ENCODE measurements at regions not wholly inside any gene's neighbourhood (a gene's known extent, or its start where the extent isn't known, plus 50 kb on each side); places are given as distances from the start of the nearest gene placed in this dataset.
"Not testable (repeated sequence)": the region's sequence is repeated elsewhere in the genome, so short reads cannot be mapped to it uniquely, and the experiment has no call there.

GRCh38 chr10:63675171-63675570 is 154.0 kb downstream of the REEP3 start:
- ATAC-seq = no peak

GRCh38 chr10:63677001-63677400 is 155.8 kb downstream of the REEP3 start:
- no peak for ATAC-seq

GRCh38 chr10:63680545-63680944 is 159.3 kb downstream of the REEP3 start:
- not testable (repeated sequence) for ATAC-seq

- no peak for ATAC-seq
Observed at GRCh38 chr10:63681993-63682697, 160.9 kb downstream of the REEP3 start.

- not testable (repeated sequence) for ATAC-seq
Observed at GRCh38 chr10:63682698-63683052, 161.5 kb downstream of the REEP3 start.

GRCh38 chr10:63683223-63683622 is 162.0 kb downstream of the REEP3 start:
- ATAC-seq = no peak

- no peak for ATAC-seq
Observed at GRCh38 chr10:63683686-63684085, 162.5 kb downstream of the REEP3 start.

- no peak for ATAC-seq
Observed at GRCh38 chr10:63684257-63684936, 163.2 kb downstream of the REEP3 start.

GRCh38 chr10:63689768-63690167 is 168.6 kb downstream of the REEP3 start:
- no peak for ATAC-seq

- ATAC-seq = no peak
Observed at GRCh38 chr10:63692220-63692896, 171.2 kb downstream of the REEP3 start.

- not testable (repeated sequence) for ATAC-seq
Observed at GRCh38 chr10:63693021-63693420, 171.8 kb downstream of the REEP3 start.

GRCh38 chr10:63696205-63696604 is 175.0 kb downstream of the REEP3 start:
- ATAC-seq = no peak

- no peak for ATAC-seq
Observed at GRCh38 chr10:63697956-63698786, 177.0 kb downstream of the REEP3 start.

GRCh38 chr10:63698787-63699150 is 177.6 kb downstream of the REEP3 start:
- ATAC-seq = no peak

- ATAC-seq = peak; percentile 74
Observed at GRCh38 chr10:63699785-63700613, 178.8 kb downstream of the REEP3 start.

- ATAC-seq = no peak
Observed at GRCh38 chr10:63700631-63701156, 179.5 kb downstream of the REEP3 start.

GRCh38 chr10:63702092-63702491 is 180.9 kb downstream of the REEP3 start:
- ATAC-seq = no peak

- ATAC-seq = no peak
Observed at GRCh38 chr10:63703113-63703670, 182.0 kb downstream of the REEP3 start.

GRCh38 chr10:63703740-63704345 is 182.6 kb downstream of the REEP3 start:
- no peak for ATAC-seq

- peak; percentile 91 for ATAC-seq
Observed at GRCh38 chr10:63707254-63707910, 186.2 kb downstream of the REEP3 start.
